NCI-H226 (cell line): ENCODE measurements at regions not wholly inside any gene's neighbourhood (a gene's known extent, or its start where the extent isn't known, plus 50 kb on each side); places are given as distances from the start of the nearest gene placed in this dataset.
"Not testable (repeated sequence)": the region's sequence is repeated elsewhere in the genome, so short reads cannot be mapped to it uniquely, and the experiment has no call there.

Experiments
- DNase-seq: peaks from one replicate; pipeline ENCODE4 v3.0.0-alpha.2; 2015

DNA sequence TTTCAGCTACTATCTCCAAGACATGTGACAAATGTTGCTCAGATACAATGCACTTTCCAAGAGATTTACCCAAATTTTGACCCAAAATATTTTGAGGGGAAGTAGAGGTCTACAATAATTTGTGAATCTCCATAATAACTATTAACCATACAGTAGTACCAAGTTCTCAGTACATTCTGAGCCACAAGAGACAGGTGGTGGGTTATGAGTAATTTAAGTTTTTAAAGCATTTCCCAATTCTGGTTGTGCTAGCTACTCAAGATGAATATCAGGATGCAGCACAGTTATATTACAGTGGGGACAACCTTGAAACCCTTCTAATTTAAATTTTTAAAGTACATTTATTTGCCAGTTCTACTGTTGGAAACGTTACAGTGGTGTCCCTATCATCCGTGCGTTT, 92.2 kb upstream of the MITF start:
- no peak for DNase-seq

GRCh38 chr3:69646287-69647067, 92.8 kb upstream of the MITF start:
- no peak for DNase-seq

- DNase-seq = no peak
These were observed 96.7 kb upstream of the MITF start for GRCh38 chr3:69642606-69643005.

GRCh38 chr3:69639851-69640250, 99.4 kb upstream of the MITF start:
- no peak for DNase-seq

- no peak for DNase-seq
These were observed 110.3 kb upstream of the MITF start for GRCh38 chr3:69628951-69629350.

GRCh38 chr3:69613286-69613685, 126.0 kb upstream of the MITF start:
- no peak for DNase-seq

DNA sequence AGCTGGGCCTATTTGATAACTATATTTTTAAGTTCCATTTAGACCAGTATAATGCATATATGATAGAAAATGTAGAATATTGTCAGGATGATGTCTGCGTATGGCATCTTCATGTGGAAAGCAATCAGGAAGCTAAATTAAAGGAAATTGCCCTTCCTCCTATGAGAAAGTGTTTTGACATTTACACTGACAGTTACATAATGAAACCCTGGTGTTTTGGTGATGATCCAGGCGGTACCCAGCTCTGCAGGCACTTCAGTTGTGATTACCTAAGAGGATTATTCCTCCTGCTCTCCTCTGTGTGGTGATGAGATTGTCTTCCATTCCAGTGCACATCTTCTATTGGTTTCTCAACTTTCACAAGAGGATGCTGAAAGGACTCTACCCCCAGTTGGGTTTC, 126.5 kb upstream of the MITF start:
- no peak for DNase-seq

DNA sequence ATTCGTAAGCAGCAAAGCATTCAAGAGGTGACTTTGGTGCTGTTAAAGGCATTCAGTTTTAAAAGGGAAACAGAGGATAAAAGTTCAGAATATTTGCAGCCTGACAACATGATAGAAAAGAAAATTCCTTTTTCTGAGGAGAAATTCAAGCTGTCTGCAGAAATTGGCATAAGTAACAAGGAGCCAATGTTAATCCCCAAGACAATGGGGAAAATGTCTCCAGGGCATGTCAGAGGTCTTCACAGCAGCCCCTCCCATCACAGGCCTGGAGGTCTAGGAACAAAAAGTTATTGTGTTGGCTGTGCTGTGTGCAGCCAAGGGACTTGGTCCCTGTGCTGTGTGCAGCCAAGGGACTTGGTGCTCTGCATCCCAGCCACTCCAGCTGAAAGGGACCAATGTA, 129.7 kb upstream of the MITF start:
- DNase-seq = not testable (repeated sequence)

GRCh38 chr3:69607466-69608305, 131.6 kb upstream of the MITF start:
- DNase-seq = no peak

- DNase-seq = no peak
These were observed 133.4 kb upstream of the MITF start for GRCh38 chr3:69605867-69606266.

DNA sequence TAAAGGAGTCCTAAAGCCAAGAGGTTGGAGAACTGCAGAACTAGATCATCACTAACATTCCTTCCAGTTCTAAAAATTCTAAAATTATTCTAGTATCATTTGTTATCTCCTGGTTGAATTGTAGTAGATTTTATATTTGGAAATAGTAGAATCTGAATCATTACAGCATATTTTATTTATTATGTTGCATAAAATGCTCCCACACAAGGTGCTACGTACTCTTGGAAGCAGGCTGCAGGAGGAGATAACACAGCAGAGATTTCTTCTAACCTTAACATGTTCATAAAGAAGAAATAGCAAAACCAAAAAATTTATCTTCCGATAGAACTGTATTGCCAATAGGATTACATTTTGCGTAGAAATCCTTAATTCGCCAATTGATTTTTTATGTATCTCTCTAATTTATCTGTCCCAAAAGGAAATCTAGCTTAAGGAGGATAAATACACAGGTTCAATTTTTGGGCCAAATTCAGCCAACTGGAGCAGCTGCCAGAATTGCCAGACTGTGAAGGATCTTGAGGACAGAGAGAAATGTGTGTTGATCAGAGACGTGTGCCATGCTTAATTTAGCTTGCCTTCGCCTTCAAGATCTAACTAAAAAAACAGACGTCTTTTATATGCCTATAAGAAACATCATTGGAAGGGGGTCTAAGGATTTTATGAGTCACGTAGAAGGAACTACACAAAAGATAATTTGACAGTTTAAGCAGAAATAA, 134.4 kb upstream of the MITF start:
- DNase-seq = no peak

GRCh38 chr3:69602112-69602511, 137.2 kb upstream of the MITF start:
- DNase-seq = no peak

DNA sequence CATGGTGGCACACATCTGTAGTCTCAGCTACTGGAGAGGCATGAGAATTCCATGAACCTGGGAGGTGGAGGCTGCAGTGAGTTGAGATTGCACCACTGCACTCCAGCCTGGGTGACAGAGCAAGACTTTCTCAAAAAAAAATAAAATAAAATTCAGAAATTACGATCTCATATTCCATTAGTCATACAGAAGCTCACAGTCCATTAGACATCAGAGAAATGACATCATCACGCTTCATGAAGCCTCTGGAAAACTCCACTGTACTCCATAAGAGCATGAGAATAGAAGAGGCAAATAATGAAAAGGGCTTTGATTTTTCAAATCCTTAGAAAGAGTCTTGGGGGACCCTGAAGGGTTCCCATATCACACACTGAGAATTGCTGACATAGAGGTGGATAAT, 145.0 kb upstream of the MITF start:
- DNase-seq = no peak

DNA sequence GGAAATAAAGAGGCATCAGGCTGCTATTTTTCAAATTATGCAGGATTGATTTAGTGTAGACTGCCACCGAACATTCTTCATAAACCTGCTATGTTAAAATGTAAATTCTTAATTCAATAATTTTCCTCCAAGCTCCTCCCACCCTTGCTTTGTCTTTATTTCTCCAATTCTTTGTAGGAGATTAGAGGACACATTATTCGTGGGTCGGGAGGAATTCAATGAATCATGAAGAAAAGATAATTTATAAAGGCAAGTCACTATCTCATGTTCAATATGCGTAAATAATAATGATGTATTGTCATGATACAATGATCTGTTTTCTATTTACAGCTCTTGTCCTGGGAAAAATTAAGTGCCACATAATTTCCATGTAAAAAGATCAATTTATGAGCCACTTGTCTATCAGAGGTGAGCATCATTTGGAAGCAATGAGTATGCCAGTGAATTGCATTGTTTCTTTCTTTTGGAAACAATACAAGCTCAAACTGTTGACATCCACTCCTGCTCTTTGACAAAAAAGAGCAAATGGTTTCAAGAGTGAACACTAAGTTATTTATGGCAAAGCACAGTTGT, 148.0 kb upstream of the MITF start:
- no peak for DNase-seq

DNA sequence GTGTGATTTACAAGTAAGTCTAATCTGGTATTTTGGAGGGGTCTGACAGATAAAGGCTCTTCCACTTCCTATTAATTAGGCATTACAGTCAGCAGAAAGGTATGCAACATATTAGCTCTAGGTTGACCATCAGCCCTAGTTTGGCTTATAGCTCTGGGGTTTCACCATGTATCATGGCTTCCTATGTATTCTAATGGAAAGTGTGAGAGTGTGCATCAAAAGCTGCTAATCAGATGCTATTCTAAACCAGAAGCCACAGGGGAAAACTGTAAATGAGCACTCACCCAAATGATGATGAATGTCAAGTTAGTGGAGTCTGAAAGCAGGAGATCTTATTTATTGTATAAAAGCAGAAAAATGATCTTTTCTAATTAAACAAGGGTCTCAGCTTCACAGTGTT, 149.2 kb upstream of the MITF start:
- no peak for DNase-seq

DNA sequence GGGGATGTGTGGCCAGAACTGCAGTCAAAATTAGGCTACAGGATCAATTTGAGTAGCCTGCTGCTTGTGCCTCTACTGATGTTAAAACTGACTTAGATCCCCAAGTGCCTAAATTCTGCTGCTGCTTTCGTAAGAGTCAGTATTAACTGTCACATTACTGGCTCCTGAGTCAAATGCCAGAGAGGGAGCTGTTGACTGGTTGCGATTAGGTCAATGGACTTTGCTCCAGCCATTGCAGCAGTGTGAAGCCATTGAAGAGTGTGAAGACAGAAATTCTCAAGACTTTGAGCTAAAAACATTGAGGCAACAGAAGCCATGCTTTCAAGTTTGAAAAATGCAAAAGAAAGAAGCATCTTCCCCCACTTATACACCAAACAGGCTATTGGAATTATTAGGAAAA, 151.1 kb upstream of the MITF start:
- DNase-seq = no peak

DNA sequence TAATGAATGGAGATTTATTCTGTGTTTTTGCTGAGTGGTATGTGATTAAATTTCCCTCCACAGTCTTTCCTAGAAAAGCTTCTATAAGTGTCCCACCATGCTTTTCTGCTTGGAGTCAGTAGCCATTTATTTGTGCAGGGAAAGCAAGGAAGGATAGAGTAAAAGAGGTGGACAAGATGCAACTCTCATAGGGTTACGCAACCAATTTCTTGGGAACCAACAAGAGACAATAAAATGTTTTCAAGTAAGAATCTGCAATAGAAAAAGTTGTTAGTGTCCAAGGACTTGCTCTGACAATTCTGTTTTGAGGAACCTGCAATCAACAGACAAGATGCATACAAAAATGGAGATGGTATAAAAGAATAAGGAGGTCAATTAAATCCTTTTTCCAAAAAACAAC, 153.8 kb upstream of the MITF start:
- DNase-seq = no peak

DNA sequence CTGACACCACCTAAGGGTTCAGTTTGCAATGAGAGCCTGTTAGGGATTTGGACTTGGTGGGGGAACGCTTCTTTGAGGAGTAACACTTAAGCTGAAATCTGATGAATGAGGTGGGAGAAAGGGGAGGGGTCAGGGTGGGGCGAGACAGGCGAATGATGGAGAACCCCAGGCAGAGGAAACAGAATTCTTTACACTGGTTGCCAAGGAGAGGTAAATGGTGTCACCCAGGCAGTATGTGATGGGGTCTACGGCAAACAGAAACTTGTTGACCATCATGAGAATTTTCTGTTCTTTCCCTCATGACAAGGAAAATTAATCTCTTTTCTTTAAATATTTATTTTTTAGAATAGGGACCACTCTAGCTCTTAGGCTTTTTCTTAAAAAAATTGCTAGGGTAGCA, 157.2 kb upstream of the MITF start:
- no peak for DNase-seq

- no peak for DNase-seq
These were observed 159.8 kb upstream of the MITF start for GRCh38 chr3:69579306-69580041.

DNA sequence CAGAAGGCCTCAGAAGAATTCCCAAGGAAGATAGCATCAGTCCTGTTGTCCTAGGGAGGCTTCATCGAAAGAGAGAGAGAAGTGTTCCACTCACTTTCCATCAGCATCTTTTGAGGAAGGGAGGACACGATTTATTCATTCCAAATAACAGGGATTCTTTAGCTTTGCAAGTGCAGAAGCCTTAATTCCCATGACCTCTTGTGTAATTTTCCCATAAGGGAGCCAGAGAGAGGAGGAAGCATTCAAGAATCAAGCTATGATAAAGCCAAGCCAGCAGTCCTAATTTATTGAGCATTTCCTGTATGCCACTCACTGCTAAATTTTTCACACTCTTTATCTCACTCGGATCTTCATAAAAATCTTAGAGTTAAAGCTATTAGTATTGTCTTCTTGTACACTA, 169.7 kb upstream of the MITF start:
- no peak for DNase-seq

- no peak for DNase-seq
These were observed 170.3 kb upstream of the MITF start for GRCh38 chr3:69568951-69569350.

DNA sequence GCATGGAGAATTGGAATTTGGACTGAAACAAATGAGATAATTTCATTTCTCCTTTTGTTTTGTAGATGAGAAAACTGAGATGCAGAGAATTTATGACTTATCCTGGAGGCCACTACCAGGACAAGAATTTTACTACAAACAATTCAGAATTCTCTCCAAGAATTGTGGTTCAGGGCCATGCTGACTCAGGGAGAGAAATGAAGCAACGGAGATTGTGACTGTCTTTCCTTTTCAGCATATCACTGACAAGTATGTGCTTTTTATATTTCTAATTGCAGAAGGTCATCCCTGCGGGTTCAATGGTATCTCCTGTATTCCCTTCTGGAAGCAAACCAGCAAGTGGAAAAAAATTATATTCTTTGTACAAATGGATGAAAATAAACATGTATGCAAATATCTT, 170.8 kb upstream of the MITF start:
- DNase-seq = no peak

- no peak for DNase-seq
These were observed 171.6 kb upstream of the MITF start for GRCh38 chr3:69567710-69568052.
